GM21576 (cell line): ENCODE measurements at regions not wholly inside any gene's neighbourhood (a gene's known extent, or its start where the extent isn't known, plus 50 kb on each side); places are given as distances from the start of the nearest gene placed in this dataset.

Source experiments
- ATAC-seq: cut with Tn5 transposase; IDR thresholded peaks from one replicate; pipeline ENCODE4 v1.9.1; 2021; ENCODE audit warnings: mild to moderate bottlenecking, moderate library complexity; ENCODE audit not compliant: unreplicated experiment

DNA sequence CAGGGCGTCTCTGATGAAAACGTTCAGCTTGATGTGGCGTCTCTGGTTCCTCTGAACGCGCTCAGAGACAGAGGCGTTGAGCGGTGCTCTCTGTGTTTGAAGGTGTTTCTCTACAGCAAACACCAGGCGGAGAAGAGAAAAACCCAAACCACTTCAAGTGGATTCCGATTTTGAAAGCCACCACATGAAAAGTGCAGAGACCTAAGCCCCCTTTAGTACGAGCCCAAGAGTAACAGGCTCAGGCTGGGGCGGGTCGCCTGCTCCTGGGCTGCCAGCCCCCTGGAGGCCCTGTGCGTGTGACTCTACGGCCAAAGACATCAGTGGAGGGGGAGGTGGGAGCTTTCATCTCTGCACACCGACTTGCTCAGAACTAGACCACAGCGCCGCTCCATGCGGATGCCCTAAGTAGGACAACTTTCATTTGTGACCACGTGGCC lies 328.4 kb downstream of the MAF start:
- ATAC-seq = no peak

DNA sequence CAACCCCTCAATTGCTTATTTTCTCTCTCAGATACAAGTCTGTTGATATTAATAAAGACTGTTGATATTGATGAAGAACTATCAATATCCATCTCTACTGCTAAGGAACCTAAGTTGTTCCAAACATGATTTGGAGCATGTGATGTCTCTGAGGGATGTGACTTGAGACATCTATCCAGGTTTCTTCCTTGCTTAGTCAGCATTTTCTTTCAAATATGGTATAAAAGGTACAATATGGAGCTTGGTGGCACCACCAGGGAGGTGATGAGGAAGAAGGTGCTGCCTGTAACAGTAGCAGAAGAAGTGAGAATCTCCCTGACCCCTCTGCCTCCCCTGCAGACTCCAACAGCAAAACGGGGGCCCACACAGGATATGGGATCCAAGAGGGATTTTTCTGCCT lies 329.0 kb downstream of the MAF start:
- ATAC-seq = no peak

DNA sequence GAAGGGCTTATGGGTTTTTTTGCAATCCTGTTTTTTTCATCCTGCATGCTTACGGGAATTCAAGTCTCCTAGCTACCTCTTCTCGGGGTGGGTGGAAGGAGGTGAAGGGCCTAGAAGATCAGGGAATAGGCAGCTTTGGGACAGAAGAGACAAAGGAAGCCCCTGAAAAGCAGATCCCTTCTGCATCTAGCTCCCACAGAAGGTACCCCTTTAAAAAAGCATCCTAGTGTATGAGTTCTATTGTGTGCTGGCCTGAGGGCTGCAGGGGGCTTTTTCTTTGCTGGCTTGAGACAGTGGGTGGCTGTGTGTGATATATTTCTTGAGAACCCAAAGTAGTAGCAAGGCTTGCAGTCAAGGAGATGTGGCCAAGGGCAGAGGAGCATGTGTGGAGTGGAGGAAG lies 330.5 kb downstream of the MAF start:
- no peak for ATAC-seq

DNA sequence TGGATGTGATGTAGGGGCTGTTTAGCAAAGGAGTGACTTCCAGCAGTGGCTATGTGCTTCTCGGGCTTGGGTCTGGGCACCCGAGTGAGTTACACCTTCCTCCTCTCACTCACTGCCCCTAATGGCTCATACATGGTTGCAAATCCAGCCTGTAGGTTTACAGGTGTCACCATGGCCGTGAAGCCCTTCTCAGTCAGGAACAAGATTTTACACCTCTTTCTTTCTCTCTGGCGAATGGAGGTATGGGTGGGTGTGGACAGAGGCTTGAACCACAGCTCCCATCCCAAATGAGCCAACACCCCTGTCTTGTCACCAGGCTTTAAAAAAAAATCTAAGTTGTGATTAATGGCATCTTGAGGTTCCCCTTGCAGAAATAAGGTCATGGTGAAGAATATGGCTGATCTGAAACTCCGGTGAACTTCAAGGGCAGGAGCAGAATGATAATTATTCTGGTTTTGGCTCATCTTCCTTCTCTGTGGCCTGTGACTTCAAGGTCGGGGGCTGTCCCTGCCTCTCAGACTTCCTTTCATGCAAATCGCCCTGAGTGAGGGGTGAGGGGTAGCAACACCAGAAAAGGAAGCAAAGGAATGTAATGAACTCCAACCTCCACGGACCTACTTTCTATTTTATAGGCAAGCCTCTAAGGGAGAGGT lies 331.2 kb downstream of the MAF start:
- ATAC-seq = peak; percentile 93

DNA sequence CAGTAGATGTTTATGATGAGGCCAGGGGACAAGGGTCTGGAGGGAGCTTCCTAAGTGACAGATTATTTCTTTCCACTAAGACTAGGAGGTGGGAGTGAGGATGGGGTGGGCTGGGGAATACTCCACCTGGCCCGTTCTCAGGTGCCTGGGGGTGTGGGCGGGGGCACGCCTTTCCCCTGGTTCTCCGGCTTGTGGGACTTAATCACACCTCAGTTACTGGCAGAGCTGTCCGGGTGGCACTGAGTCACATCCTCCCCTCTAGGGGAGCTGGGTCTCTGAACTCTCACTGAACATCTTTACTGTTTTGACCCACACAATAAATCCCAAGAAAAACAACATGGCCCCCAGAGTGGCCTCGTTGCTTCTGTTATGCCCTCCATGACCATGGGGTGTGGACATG lies 332.8 kb downstream of the MAF start:
- ATAC-seq = no peak

DNA sequence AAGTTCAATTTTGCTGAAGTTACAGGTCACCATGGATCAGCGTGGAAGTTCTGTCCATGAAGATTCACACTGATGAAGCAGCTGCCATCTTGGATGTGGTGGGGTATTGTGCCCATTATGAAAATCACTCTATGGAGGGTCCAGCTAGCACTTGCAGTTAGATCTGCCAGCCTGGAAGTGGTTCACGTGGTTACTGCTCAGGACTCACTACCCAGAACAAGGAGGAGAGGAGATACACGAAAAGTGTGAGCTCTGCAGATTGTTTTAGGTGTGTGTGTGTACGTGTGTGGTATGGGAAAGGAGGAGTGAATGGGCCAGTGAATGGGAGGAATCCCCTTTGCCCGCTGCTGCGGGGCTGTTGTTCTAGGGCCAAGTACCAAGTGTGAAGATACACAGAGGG lies 333.4 kb downstream of the MAF start:
- no peak for ATAC-seq

DNA sequence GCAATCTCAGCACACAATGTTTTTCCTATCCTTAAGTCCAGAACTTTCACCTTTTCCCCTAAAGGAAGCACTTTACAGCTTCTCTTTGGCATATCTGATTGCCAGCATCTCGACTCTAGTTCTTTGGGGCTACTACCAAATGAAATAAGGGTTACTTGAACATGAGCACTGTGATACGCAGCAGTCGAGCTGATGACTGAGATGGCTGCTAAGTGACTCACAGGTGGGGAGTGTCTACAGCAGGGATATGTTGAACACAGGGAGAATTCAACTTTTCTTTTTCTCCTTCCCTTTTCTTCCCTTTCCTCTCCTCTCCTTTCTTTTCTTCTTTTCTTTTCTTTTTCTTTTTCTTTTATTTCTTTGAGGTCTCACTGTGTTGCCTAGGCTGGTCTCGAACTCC lies 334.8 kb downstream of the MAF start:
- no peak for ATAC-seq

DNA sequence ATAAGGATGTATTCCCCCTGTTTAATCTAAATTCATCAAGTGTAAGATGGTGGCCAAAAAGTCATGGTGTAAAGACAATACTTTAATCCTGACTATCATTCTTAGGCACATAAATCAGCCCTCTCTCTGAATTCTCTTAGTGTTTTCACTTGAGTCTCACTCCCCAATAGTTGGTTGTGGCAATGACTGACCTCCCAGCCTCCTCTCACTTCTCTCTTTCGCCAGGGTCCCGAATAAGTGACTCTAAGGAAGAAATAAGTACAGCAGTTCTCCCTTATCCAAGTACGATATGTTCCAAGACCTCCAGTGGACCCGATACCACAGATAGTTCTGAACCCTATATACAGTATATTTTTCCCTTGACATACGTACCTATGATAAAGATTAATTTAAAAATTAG lies 335.3 kb downstream of the MAF start:
- no peak for ATAC-seq

DNA sequence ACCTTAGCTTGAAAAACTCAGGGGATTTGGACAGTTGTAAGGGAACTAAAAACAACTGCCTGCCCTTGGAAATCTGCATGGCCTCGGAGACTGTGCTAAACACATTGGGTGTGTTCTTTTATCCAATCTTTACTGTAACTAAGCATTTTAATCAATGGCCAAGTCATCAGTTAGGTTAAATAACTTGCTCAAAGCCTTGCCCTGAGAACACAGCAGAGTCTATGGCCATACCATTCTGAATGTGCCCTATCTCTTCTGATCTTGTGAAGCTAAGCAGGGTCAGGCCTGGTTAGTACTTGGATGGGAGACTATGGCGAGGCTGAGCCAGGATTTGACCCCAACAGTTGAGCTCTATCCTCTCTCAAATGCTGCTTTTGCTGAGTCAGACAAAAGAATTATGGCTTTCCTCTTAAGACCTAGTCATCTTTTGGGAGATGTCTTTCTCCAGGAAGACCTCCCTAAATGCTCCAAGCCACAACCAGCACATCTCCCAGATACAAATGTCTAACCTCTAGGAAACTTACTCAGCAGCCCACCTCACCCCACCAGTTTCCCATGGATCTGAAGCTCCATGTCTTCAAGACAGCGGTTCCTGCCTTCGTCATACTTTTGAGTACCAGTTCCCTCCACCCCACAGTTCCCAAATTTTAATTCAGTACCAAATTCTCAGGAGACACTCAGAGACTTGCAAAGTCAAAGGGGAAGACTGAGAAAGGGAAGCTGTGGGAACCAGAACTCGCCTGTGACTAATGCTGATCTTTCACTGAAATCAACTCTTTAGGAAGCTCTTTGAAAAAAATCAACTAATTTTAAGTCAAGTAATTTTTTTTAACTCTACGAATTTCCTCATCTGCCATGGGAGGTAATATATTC lies 336.1 kb downstream of the MAF start:
- ATAC-seq = no peak

DNA sequence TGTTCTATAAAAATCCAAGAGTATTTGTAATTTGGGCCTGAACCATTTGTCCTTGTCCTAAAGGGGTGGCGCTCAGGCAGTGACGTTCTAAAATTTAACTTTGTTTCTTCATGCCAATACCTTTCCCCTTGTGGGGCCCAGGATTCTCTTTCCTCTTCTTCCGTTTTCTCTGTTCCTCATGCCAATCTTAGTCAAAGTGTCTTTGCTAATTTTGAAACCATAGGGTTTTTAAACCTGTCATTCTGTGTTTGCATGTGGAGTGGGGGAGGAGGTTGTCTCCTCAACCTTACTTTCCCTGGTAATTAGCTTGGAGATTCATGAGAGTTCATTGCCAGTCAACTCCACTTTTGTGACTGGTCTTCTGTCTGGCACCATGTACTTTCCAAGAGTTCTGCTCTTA lies 337.1 kb downstream of the MAF start:
- no peak for ATAC-seq
